ENCODE measurements at regions not wholly inside any gene's neighbourhood (a gene's known extent, or its start where the extent isn't known, plus 50 kb on each side); places are given as distances from the start of the nearest gene placed in this dataset.

DNA sequence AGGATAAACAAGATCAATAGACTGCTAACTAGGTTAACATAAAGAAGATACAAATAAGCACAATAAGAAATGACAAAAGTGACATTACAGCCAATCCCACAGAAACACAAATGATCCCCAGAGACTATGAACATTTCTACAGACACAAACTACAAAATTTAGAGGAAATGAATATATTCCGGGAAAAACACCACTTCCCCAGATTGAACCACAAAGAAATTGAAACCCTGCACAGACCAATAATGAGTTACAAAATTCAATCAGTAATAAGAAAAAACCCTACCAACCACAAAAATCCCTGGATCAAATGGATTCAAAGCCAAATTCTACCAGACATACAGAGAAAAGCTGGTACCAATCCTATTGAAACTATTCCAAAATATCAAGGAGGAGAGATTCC lies 232.4 kb upstream of the RBMS1 start:
- TF ChIP-seq, protein P1, sequence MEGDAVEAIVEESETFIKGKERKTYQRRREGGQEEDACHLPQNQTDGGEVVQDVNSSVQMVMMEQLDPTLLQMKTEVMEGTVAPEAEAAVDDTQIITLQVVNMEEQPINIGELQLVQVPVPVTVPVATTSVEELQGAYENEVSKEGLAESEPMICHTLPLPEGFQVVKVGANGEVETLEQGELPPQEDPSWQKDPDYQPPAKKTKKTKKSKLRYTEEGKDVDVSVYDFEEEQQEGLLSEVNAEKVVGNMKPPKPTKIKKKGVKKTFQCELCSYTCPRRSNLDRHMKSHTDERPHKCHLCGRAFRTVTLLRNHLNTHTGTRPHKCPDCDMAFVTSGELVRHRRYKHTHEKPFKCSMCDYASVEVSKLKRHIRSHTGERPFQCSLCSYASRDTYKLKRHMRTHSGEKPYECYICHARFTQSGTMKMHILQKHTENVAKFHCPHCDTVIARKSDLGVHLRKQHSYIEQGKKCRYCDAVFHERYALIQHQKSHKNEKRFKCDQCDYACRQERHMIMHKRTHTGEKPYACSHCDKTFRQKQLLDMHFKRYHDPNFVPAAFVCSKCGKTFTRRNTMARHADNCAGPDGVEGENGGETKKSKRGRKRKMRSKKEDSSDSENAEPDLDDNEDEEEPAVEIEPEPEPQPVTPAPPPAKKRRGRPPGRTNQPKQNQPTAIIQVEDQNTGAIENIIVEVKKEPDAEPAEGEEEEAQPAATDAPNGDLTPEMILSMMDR (IDR thresholded peaks at IDR 0.05), result no peak
- no peak for TF ChIP-seq POLR2A (IDR thresholded peaks at IDR 0.05)

Data from tibial nerve (tissue), 3 donors.